Prostate gland (tissue), 2 donors: ENCODE measurements at regions not wholly inside any gene's neighbourhood (a gene's known extent, or its start where the extent isn't known, plus 50 kb on each side); places are given as distances from the start of the nearest gene placed in this dataset.

Source experiments
- CTCF ChIP-seq, 4 experiments: fragments of 200-600 bp in 2 of 4; fragments of 450-650 bp in 2 of 4; sonication (generic) in 2 of 4; IDR thresholded peaks; 1 replicate in 3 of 4; 2 replicates in 1 of 4; pipeline ENCODE4 v1.5.1; 2016 to 2019; ENCODE audit warnings: antibody characterized with exemption in 4 of 4, mild to moderate bottlenecking in 2 of 4, moderate library complexity in 2 of 4
- POLR2A ChIP-seq: fragments of 450-650 bp; IDR thresholded peaks from one replicate; pipeline ENCODE4 v1.6.1; 2016; ENCODE audit warnings: antibody characterized with exemption, mild to moderate bottlenecking

- TF ChIP-seq CTCF (IDR thresholded peaks at IDR 0.05): no peak
- TF ChIP-seq POLR2A: no peak
Observed at GRCh38 chr17:31788571-31788946, 70.5 kb downstream of the COPRS start.
